MCF 10A (cell line): ENCODE measurements at regions not wholly inside any gene's neighbourhood (a gene's known extent, or its start where the extent isn't known, plus 50 kb on each side); places are given as distances from the start of the nearest gene placed in this dataset.

Experiments
- BruUV-seq: library from RNA; stranded (reverse); fragments of 400-500 nt; replicated peaks from 2 replicates; lab custom pipeline; 2021; lab: Mats Ljungman, UMichigan
- CTCF ChIA-PET: fragments of 300-600 bp; sonication (Branson Sonifier 250); formaldehyde crosslinking; extraction: SDS; loops from one replicate; lab custom pipeline; 2021; ENCODE audit warnings: antibody characterized with exemption, inconsistent platforms; lab: Yijun Ruan, JAX
- POLR2A ChIA-PET: fragments of 300-600, 350-650 bp; sonication (Branson Sonifier 250); formaldehyde crosslinking; extraction: SDS; loops from one replicate; lab custom pipeline; 2020; ENCODE audit warnings: antibody characterized with exemption, inconsistent platforms; lab: Yijun Ruan, JAX
- DNase-seq: peaks from one replicate; pipeline ENCODE4 v3.0.0-alpha.2; 2018; ENCODE audit not compliant: unreplicated experiment
- H3K27ac Mint-ChIP-seq: one replicate; pipeline ENCODE4 v1.8.0; 2022; ENCODE audit warnings: mild to moderate bottlenecking, low read depth, mixed read lengths; ENCODE audit not compliant: unreplicated experiment
- H3K27me3 Mint-ChIP-seq: one replicate; pipeline ENCODE4 v1.8.0; 2022; ENCODE audit warnings: mixed read lengths; ENCODE audit not compliant: insufficient read depth, unreplicated experiment
- H3K36me3 Mint-ChIP-seq: one replicate; pipeline ENCODE4 v1.8.0; 2022; ENCODE audit warnings: mild to moderate bottlenecking, moderate library complexity, mixed read lengths; ENCODE audit not compliant: insufficient read depth, unreplicated experiment
- H3K4me1 Mint-ChIP-seq: one replicate; pipeline ENCODE4 v1.8.0; 2022; ENCODE audit warnings: mixed read lengths; ENCODE audit not compliant: insufficient read depth, unreplicated experiment
- H3K4me3 Mint-ChIP-seq: one replicate; pipeline ENCODE4 v1.8.0; 2022; ENCODE audit warnings: mild to moderate bottlenecking, moderate library complexity, mixed read lengths; ENCODE audit not compliant: unreplicated experiment
- H3K9me3 Mint-ChIP-seq: one replicate; pipeline ENCODE4 v1.8.0; 2022; ENCODE audit warnings: mixed read lengths; ENCODE audit not compliant: unreplicated experiment
- intact Hi-C: fragments of 100-400 bp; cut with micrococcal nuclease; formaldehyde crosslinking; loops from 2 replicates; pipeline ENCODE4 v1.14.1; 2022
- TF ChIP-seq, protein P1 (sequence below): fragments of 200-600 bp; IDR thresholded peaks from one replicate; pipeline ENCODE4 v1.8.0; 2022; ENCODE audit warnings: antibody characterized with exemption, mild to moderate bottlenecking; ENCODE audit not compliant: unreplicated experiment

DNA sequence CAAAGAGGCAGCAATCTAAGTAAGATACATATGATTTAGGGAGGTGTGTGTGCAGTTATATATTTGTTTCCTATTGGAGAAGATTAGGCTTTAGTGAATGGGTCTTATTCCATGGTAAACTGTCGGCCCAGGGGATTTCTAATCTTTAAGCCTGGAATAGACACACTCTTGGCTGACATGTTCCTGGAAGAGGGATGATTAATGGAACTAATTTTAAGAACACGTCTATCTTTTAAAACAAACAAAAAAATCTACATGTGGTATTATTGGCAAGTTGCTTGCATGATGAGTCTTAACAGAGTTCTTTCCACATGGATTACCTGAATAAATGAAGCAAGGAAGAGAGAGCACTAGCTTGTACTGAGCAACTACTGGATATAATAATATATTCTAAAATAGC, 114.2 kb upstream of the NT5C1B start:
- DNase-seq: peak; percentile 0
- intact Hi-C loops: no loop called here
- H3K36me3 Mint-ChIP-seq: no peaks in the 10 kb centered on the region
- H3K9me3 Mint-ChIP-seq: no peaks in the 10 kb centered on the region
- TF ChIP-seq, protein P1, sequence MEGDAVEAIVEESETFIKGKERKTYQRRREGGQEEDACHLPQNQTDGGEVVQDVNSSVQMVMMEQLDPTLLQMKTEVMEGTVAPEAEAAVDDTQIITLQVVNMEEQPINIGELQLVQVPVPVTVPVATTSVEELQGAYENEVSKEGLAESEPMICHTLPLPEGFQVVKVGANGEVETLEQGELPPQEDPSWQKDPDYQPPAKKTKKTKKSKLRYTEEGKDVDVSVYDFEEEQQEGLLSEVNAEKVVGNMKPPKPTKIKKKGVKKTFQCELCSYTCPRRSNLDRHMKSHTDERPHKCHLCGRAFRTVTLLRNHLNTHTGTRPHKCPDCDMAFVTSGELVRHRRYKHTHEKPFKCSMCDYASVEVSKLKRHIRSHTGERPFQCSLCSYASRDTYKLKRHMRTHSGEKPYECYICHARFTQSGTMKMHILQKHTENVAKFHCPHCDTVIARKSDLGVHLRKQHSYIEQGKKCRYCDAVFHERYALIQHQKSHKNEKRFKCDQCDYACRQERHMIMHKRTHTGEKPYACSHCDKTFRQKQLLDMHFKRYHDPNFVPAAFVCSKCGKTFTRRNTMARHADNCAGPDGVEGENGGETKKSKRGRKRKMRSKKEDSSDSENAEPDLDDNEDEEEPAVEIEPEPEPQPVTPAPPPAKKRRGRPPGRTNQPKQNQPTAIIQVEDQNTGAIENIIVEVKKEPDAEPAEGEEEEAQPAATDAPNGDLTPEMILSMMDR: no peak
- H3K4me1 Mint-ChIP-seq: peaks cover 7% of the 10 kb centered on the region
- ChIA-PET CTCF (interaction anchor here (0.7 kb wide), 1 partner anchor 324 kb away, joined by 4 read pairs; no protein-coding TSS in a partner anchor), POLR2A (interaction anchor here (1.0 kb wide), 1 partner anchor 10 kb away, joined by 4 read pairs; no protein-coding TSS in a partner anchor)
- no peak overlapping the region for H3K4me3 Mint-ChIP-seq
- H3K27ac Mint-ChIP-seq: peak overlapping the region; percentile 51
- H3K27me3 Mint-ChIP-seq: no peaks in the 10 kb centered on the region
- BruUV-seq: no TSS peak

DNA sequence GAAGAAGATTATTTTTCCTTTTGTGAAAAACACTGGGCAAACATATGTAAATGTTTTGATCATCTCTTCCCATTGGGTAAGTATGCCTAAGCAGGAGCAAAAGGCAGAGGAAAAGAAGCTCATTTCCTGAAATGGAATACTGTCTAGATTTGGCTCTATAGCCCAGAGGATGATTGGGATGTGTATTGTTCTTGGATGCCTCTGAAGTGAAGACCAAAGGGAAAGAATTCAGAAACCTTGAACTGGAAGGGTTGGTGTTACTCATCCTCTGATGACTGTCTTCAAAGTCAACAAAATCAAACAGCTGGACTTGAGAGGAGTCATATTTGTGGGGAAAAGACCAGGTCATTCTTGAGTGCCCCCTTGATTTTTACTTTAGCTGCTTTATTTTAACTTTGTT, 112.6 kb upstream of the NT5C1B start:
- DNase-seq: peak; percentile 38
- POLR2A ChIA-PET: no interaction called here
- intact Hi-C loops: no loop called here
- BruUV-seq: no TSS peak
- CTCF ChIA-PET: interaction anchor here (1.0 kb wide), 1 partner anchor 181 kb away, joined by 5 read pairs; no protein-coding TSS in a partner anchor
- TF ChIP-seq, protein P1: no peak
- H3K27ac Mint-ChIP-seq: no peak overlapping the region
- H3K9me3 Mint-ChIP-seq: peaks cover 1% of the 10 kb centered on the region
- H3K27me3 Mint-ChIP-seq: no peaks in the 10 kb centered on the region
- H3K36me3 Mint-ChIP-seq: no peaks in the 10 kb centered on the region
- peaks cover 7% of the 10 kb centered on the region for H3K4me1 Mint-ChIP-seq
- H3K4me3 Mint-ChIP-seq: no peak overlapping the region

DNA sequence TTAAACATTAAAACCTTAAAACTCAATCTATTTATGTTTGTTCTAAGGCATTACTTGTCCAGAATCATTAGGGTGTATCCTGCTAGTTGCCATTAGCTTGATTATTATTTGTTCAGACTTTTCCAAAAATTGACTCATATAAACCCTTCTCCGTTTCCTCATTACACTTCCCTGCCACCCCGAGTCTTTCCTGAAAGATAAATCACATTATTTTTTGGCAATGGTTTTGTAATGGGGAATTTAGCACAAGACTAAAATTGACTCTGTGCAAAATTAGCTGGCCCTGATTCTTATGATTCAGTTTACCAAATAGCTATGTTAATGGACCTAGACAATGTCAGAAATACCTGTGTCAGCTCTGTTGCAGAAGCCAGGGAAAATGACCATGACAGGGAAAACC, 112.2 kb upstream of the NT5C1B start:
- no TSS peak for BruUV-seq
- Mint-ChIP-seq H3K27me3 (no peaks in the 10 kb centered on the region), H3K27ac (no peak overlapping the region), H3K36me3 (no peaks in the 10 kb centered on the region), H3K4me1 (peaks cover 7% of the 10 kb centered on the region), H3K4me3 (no peak overlapping the region), H3K9me3 (peaks cover 6% of the 10 kb centered on the region)
- intact Hi-C loops: no loop called here
- TF ChIP-seq, protein P1: no peak
- POLR2A ChIA-PET: no interaction called here
- no peak for DNase-seq
- CTCF ChIA-PET: interaction anchor here (1.0 kb wide), 1 partner anchor 181 kb away, joined by 5 read pairs; no protein-coding TSS in a partner anchor

- TF ChIP-seq, protein P1: no peak
- peaks cover 7% of the 10 kb centered on the region for H3K9me3 Mint-ChIP-seq
- no peak overlapping the region for H3K4me3 Mint-ChIP-seq
- peaks cover 7% of the 10 kb centered on the region for H3K36me3 Mint-ChIP-seq
- ChIA-PET POLR2A (no interaction called here), CTCF (no interaction called here)
- intact Hi-C loops: no loop called here
- no peaks in the 10 kb centered on the region for H3K4me1 Mint-ChIP-seq
- no peaks in the 10 kb centered on the region for H3K27me3 Mint-ChIP-seq
- DNase-seq: peak; percentile 3
- no TSS peak for BruUV-seq
- H3K27ac Mint-ChIP-seq: no peak overlapping the region
Measured at GRCh38 chr2:18690342-18690741, 101.0 kb upstream of the NT5C1B start.
